ENCODE measurements at regions not wholly inside any gene's neighbourhood (a gene's known extent, or its start where the extent isn't known, plus 50 kb on each side); places are given as distances from the start of the nearest gene placed in this dataset.

- no peaks in the 10 kb centered on the region for H3K27me3 ChIP-seq (ENCODE audit: control insufficient read depth in 2 of 2, insufficient read depth in 2 of 2, low read length in 2 of 2)
- H3K9ac ChIP-seq (ENCODE audit: low read depth in 1 of 2, low read length in 2 of 2), result no peak overlapping the region
- H3K4me3 ChIP-seq (ENCODE audit: low read length in 2 of 2), result no peak overlapping the region
- H3K4me1 ChIP-seq (ENCODE audit: control insufficient read depth in 2 of 2, insufficient read depth in 2 of 2, low read length in 2 of 2), result no peaks in the 10 kb centered on the region
- no peaks in the 10 kb centered on the region for H3K36me3 ChIP-seq (ENCODE audit: control insufficient read depth in 2 of 2, insufficient read depth in 2 of 2, low read length in 2 of 2)
- no peak overlapping the region for H3K27ac ChIP-seq (ENCODE audit: low read depth in 2 of 2, low read length in 2 of 2)
- H3K9me3 ChIP-seq (ENCODE audit: control insufficient read depth in 2 of 2, low read length in 2 of 2), result no peaks in the 10 kb centered on the region
Measured at GRCh38 chr11:131138731-131139130, 222.5 kb upstream of the SNX19 start.

DNA sequence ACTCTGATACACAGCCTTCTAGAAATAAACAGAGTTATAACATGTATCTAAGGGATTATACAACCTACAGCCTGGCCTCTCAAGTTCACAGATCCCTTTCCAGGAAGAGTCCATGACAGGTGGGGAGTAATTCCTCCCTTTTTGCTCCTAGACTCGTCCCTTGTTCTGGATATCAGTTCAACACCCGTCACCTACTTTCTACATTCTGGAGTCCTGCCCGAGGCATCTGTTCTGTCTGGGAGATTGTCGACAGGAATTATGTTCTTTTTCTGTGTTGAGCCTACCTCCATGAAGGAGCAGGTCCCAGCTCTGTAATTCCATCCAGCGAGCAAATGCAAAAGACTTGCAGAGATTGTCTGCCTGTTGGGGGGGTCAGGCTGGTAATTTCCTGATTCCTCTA, 224.6 kb upstream of the NTM start:
- Histone ChIP-seq H3K4me3 (ENCODE audit: low read length in 2 of 2) (no peak overlapping the region), H3K36me3 (ENCODE audit: control insufficient read depth in 2 of 2, insufficient read depth in 2 of 2, low read length in 2 of 2) (no peaks in the 10 kb centered on the region), H3K27me3 (ENCODE audit: control insufficient read depth in 2 of 2, insufficient read depth in 2 of 2, low read length in 2 of 2) (no peaks in the 10 kb centered on the region), H3K4me1 (ENCODE audit: control insufficient read depth in 2 of 2, insufficient read depth in 2 of 2, low read length in 2 of 2) (no peaks in the 10 kb centered on the region), H3K27ac (ENCODE audit: low read depth in 2 of 2, low read length in 2 of 2) (no peak overlapping the region), H3K9me3 (ENCODE audit: control insufficient read depth in 2 of 2, low read length in 2 of 2) (no peaks in the 10 kb centered on the region), H3K9ac (ENCODE audit: low read depth in 1 of 2, low read length in 2 of 2) (no peak overlapping the region)

- Histone ChIP-seq H3K36me3 (ENCODE audit: control insufficient read depth in 2 of 2, insufficient read depth in 2 of 2, low read length in 2 of 2) (no peaks in the 10 kb centered on the region), H3K4me1 (ENCODE audit: control insufficient read depth in 2 of 2, insufficient read depth in 2 of 2, low read length in 2 of 2) (no peaks in the 10 kb centered on the region), H3K9ac (ENCODE audit: low read depth in 1 of 2, low read length in 2 of 2) (no peak overlapping the region), H3K4me3 (ENCODE audit: low read length in 2 of 2) (no peak overlapping the region), H3K27me3 (ENCODE audit: control insufficient read depth in 2 of 2, insufficient read depth in 2 of 2, low read length in 2 of 2) (no peaks in the 10 kb centered on the region), H3K9me3 (ENCODE audit: control insufficient read depth in 2 of 2, low read length in 2 of 2) (no peaks in the 10 kb centered on the region), H3K27ac (ENCODE audit: low read depth in 2 of 2, low read length in 2 of 2) (no peak overlapping the region)
Measured at GRCh38 chr11:131146827-131147490, 223.5 kb upstream of the NTM start.

DNA sequence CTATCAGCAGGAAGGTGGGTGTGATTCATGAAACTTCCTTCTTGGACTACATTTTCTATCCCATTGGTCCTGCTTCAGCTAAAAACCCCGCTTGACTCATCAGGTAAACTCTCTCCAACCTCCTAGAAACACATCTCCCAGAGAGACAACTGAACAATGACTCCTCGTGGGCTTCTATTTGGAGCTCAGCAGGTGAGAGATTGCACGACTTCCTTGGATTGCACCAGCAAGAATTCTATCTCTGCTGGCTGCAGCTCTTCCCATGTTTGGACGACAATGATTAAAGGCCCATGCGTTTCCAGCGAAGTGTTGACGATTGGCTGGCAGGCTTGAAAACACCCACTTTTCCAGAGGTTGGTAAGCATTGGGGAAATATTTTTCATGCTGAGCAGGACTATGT, 216.1 kb upstream of the NTM start:
- Histone ChIP-seq H3K27ac (ENCODE audit: low read depth in 2 of 2, low read length in 2 of 2) (no peak overlapping the region), H3K27me3 (ENCODE audit: control insufficient read depth in 2 of 2, insufficient read depth in 2 of 2, low read length in 2 of 2) (no peaks in the 10 kb centered on the region), H3K9ac (ENCODE audit: low read depth in 1 of 2, low read length in 2 of 2) (no peak overlapping the region), H3K4me3 (ENCODE audit: low read length in 2 of 2) (no peak overlapping the region), H3K4me1 (ENCODE audit: control insufficient read depth in 2 of 2, insufficient read depth in 2 of 2, low read length in 2 of 2) (no peaks in the 10 kb centered on the region), H3K9me3 (ENCODE audit: control insufficient read depth in 2 of 2, low read length in 2 of 2) (no peaks in the 10 kb centered on the region), H3K36me3 (ENCODE audit: control insufficient read depth in 2 of 2, insufficient read depth in 2 of 2, low read length in 2 of 2) (no peaks in the 10 kb centered on the region)

DNA sequence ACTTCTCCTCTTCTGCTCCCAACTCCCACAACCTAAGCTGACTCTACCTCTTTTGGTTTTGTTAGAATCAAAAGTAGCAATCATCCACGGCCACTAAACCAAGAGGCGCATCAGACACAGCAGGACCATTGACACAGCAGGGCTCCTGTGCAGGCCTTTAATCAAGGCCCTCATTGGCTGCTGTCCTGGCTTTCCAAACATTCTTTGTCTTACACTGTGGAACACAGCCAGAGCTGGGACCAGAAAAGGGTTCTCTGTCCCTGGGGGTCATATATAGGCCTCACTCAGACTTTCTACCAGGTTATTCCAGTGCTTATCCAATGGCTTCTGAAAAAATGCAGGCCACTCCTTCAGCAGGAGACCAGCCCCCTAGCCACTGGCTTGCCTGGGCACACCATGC, 212.7 kb upstream of the NTM start:
- Histone ChIP-seq H3K27me3 (ENCODE audit: control insufficient read depth in 2 of 2, insufficient read depth in 2 of 2, low read length in 2 of 2) (no peaks in the 10 kb centered on the region), H3K9me3 (ENCODE audit: control insufficient read depth in 2 of 2, low read length in 2 of 2) (no peaks in the 10 kb centered on the region), H3K4me1 (ENCODE audit: control insufficient read depth in 2 of 2, insufficient read depth in 2 of 2, low read length in 2 of 2) (no peaks in the 10 kb centered on the region), H3K4me3 (ENCODE audit: low read length in 2 of 2) (no peak overlapping the region), H3K36me3 (ENCODE audit: control insufficient read depth in 2 of 2, insufficient read depth in 2 of 2, low read length in 2 of 2) (no peaks in the 10 kb centered on the region), H3K9ac (ENCODE audit: low read depth in 1 of 2, low read length in 2 of 2) (no peak overlapping the region), H3K27ac (ENCODE audit: low read depth in 2 of 2, low read length in 2 of 2) (no peak overlapping the region)

GRCh38 chr11:131160846-131161245, 209.6 kb upstream of the NTM start:
- no peak overlapping the region for H3K9ac ChIP-seq (ENCODE audit: low read depth in 1 of 2, low read length in 2 of 2)
- no peak overlapping the region for H3K4me3 ChIP-seq (ENCODE audit: low read length in 2 of 2)
- no peaks in the 10 kb centered on the region for H3K27me3 ChIP-seq (ENCODE audit: control insufficient read depth in 2 of 2, insufficient read depth in 2 of 2, low read length in 2 of 2)
- no peak overlapping the region for H3K27ac ChIP-seq (ENCODE audit: low read depth in 2 of 2, low read length in 2 of 2)
- H3K36me3 ChIP-seq (ENCODE audit: control insufficient read depth in 2 of 2, insufficient read depth in 2 of 2, low read length in 2 of 2), result no peaks in the 10 kb centered on the region
- no peaks in the 10 kb centered on the region for H3K9me3 ChIP-seq (ENCODE audit: control insufficient read depth in 2 of 2, low read length in 2 of 2)
- H3K4me1 ChIP-seq (ENCODE audit: control insufficient read depth in 2 of 2, insufficient read depth in 2 of 2, low read length in 2 of 2), result no peaks in the 10 kb centered on the region

- no peaks in the 10 kb centered on the region for H3K36me3 ChIP-seq (ENCODE audit: control insufficient read depth in 2 of 2, insufficient read depth in 2 of 2, low read length in 2 of 2)
- H3K27me3 ChIP-seq (ENCODE audit: control insufficient read depth in 2 of 2, insufficient read depth in 2 of 2, low read length in 2 of 2), result no peaks in the 10 kb centered on the region
- no peaks in the 10 kb centered on the region for H3K9me3 ChIP-seq (ENCODE audit: control insufficient read depth in 2 of 2, low read length in 2 of 2)
- H3K9ac ChIP-seq (ENCODE audit: low read depth in 1 of 2, low read length in 2 of 2), result no peak overlapping the region
- H3K27ac ChIP-seq (ENCODE audit: low read depth in 2 of 2, low read length in 2 of 2), result no peak overlapping the region
- H3K4me1 ChIP-seq (ENCODE audit: control insufficient read depth in 2 of 2, insufficient read depth in 2 of 2, low read length in 2 of 2), result no peaks in the 10 kb centered on the region
- H3K4me3 ChIP-seq (ENCODE audit: low read length in 2 of 2), result no peak overlapping the region
Measured at GRCh38 chr11:131163613-131164012, 206.8 kb upstream of the NTM start.

GRCh38 chr11:131165036-131165435, 205.4 kb upstream of the NTM start:
- H3K9me3 ChIP-seq (ENCODE audit: control insufficient read depth in 2 of 2, low read length in 2 of 2), result no peaks in the 10 kb centered on the region
- H3K27ac ChIP-seq (ENCODE audit: low read depth in 2 of 2, low read length in 2 of 2), result no peak overlapping the region
- no peaks in the 10 kb centered on the region for H3K36me3 ChIP-seq (ENCODE audit: control insufficient read depth in 2 of 2, insufficient read depth in 2 of 2, low read length in 2 of 2)
- H3K4me3 ChIP-seq (ENCODE audit: low read length in 2 of 2), result no peak overlapping the region
- no peaks in the 10 kb centered on the region for H3K27me3 ChIP-seq (ENCODE audit: control insufficient read depth in 2 of 2, insufficient read depth in 2 of 2, low read length in 2 of 2)
- H3K9ac ChIP-seq (ENCODE audit: low read depth in 1 of 2, low read length in 2 of 2), result no peak overlapping the region
- H3K4me1 ChIP-seq (ENCODE audit: control insufficient read depth in 2 of 2, insufficient read depth in 2 of 2, low read length in 2 of 2), result no peaks in the 10 kb centered on the region

GRCh38 chr11:131168839-131169713, 201.3 kb upstream of the NTM start:
- Histone ChIP-seq H3K27ac (ENCODE audit: low read depth in 2 of 2, low read length in 2 of 2) (no peak overlapping the region), H3K4me1 (ENCODE audit: control insufficient read depth in 2 of 2, insufficient read depth in 2 of 2, low read length in 2 of 2) (no peaks in the 10 kb centered on the region), H3K4me3 (ENCODE audit: low read length in 2 of 2) (no peak overlapping the region), H3K9me3 (ENCODE audit: control insufficient read depth in 2 of 2, low read length in 2 of 2) (no peaks in the 10 kb centered on the region), H3K36me3 (ENCODE audit: control insufficient read depth in 2 of 2, insufficient read depth in 2 of 2, low read length in 2 of 2) (no peaks in the 10 kb centered on the region), H3K9ac (ENCODE audit: low read depth in 1 of 2, low read length in 2 of 2) (no peak overlapping the region), H3K27me3 (ENCODE audit: control insufficient read depth in 2 of 2, insufficient read depth in 2 of 2, low read length in 2 of 2) (no peaks in the 10 kb centered on the region)

DNA sequence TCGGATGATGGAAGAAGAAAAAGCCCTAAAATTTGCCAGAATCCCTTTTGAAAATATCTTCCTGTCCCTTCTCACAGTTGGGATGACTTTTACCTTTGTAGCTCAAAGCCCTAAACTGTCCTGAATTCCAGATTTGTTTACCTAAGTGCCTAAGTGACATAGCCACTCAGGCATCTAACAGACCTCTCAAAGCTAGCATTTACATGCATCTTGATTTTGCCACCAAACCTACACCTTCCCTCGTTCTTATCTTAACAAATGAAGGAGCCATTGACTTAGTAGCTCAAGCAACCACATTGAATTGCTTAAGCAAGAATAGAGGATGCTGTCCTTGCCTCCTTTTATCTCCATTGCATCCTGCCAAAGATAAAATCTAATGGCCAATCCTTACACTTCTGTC, 198.4 kb upstream of the NTM start:
- Histone ChIP-seq H3K4me3 (ENCODE audit: low read length in 2 of 2) (no peak overlapping the region), H3K9me3 (ENCODE audit: control insufficient read depth in 2 of 2, low read length in 2 of 2) (no peaks in the 10 kb centered on the region), H3K27me3 (ENCODE audit: control insufficient read depth in 2 of 2, insufficient read depth in 2 of 2, low read length in 2 of 2) (no peaks in the 10 kb centered on the region), H3K27ac (ENCODE audit: low read depth in 2 of 2, low read length in 2 of 2) (no peak overlapping the region), H3K36me3 (ENCODE audit: control insufficient read depth in 2 of 2, insufficient read depth in 2 of 2, low read length in 2 of 2) (no peaks in the 10 kb centered on the region), H3K9ac (ENCODE audit: low read depth in 1 of 2, low read length in 2 of 2) (no peak overlapping the region), H3K4me1 (ENCODE audit: control insufficient read depth in 2 of 2, insufficient read depth in 2 of 2, low read length in 2 of 2) (no peaks in the 10 kb centered on the region)
